ENCODE measurements at regions not wholly inside any gene's neighbourhood (a gene's known extent, or its start where the extent isn't known, plus 50 kb on each side); places are given as distances from the start of the nearest gene placed in this dataset.

DNA sequence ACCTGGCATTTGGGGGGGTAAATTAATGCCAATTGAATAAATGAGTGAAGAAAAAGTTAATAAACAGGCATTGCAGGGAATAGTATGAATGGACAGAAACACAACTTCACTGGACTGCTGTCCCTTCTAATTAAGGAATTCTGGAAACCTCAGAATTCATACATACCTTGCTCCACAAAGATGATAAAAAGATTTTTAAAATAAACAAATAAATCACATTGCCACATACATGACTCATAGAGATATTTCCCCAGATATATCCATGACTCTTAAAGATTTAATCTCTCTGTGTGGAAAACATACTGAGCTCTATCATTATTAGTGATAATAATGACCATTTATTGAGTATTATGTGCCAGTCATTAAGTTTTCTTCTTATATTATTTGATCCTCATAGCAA, 469.0 kb upstream of the MEF2C start:
- no peak for DNase-seq (ENCODE audit: extremely low spot score, unreplicated experiment)
- peaks cover 13% of the 10 kb centered on the region for H3K4me1 Mint-ChIP-seq (ENCODE audit: unreplicated experiment)
- no peaks in the 10 kb centered on the region for H3K36me3 Mint-ChIP-seq (ENCODE audit: unreplicated experiment)
- H3K4me3 Mint-ChIP-seq (ENCODE audit: unreplicated experiment) = no peak overlapping the region
- H3K27me3 Mint-ChIP-seq (ENCODE audit: unreplicated experiment) = no peaks in the 10 kb centered on the region
- TF ChIP-seq, protein P1, sequence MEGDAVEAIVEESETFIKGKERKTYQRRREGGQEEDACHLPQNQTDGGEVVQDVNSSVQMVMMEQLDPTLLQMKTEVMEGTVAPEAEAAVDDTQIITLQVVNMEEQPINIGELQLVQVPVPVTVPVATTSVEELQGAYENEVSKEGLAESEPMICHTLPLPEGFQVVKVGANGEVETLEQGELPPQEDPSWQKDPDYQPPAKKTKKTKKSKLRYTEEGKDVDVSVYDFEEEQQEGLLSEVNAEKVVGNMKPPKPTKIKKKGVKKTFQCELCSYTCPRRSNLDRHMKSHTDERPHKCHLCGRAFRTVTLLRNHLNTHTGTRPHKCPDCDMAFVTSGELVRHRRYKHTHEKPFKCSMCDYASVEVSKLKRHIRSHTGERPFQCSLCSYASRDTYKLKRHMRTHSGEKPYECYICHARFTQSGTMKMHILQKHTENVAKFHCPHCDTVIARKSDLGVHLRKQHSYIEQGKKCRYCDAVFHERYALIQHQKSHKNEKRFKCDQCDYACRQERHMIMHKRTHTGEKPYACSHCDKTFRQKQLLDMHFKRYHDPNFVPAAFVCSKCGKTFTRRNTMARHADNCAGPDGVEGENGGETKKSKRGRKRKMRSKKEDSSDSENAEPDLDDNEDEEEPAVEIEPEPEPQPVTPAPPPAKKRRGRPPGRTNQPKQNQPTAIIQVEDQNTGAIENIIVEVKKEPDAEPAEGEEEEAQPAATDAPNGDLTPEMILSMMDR (IDR thresholded peaks at IDR 0.05) = no peak
- H3K9me3 Mint-ChIP-seq (ENCODE audit: unreplicated experiment) = peaks cover 10% of the 10 kb centered on the region
- H3K27ac Mint-ChIP-seq (ENCODE audit: unreplicated experiment) = no peak overlapping the region

DNA sequence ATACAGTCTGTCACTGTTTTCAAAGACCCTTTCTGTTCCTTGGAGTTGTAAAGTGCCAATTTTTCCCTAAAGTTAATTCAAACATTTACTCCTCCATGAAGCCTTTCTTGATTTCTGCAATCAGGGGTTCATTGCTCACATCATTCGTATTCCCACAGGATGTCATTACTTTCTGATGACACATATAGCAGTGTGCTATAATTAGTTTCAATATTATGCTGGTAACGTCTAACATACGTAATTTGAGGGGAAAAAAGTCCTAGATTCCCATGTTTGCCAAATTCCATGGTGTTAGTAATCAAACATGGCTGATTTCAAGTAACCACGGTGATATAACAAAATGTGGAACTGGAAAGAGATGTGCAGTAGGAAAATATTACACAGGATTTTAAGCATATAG, 468.2 kb upstream of the MEF2C start:
- H3K27ac Mint-ChIP-seq (ENCODE audit: unreplicated experiment) = no peak overlapping the region
- peaks cover 6% of the 10 kb centered on the region for H3K9me3 Mint-ChIP-seq (ENCODE audit: unreplicated experiment)
- H3K4me1 Mint-ChIP-seq (ENCODE audit: unreplicated experiment) = peaks cover 13% of the 10 kb centered on the region
- TF ChIP-seq, protein P1 (IDR thresholded peaks at IDR 0.05) = no peak
- no peak overlapping the region for H3K4me3 Mint-ChIP-seq (ENCODE audit: unreplicated experiment)
- H3K36me3 Mint-ChIP-seq (ENCODE audit: unreplicated experiment) = no peaks in the 10 kb centered on the region
- H3K27me3 Mint-ChIP-seq (ENCODE audit: unreplicated experiment) = no peaks in the 10 kb centered on the region
- DNase-seq (ENCODE audit: extremely low spot score, unreplicated experiment) = no peak

DNA sequence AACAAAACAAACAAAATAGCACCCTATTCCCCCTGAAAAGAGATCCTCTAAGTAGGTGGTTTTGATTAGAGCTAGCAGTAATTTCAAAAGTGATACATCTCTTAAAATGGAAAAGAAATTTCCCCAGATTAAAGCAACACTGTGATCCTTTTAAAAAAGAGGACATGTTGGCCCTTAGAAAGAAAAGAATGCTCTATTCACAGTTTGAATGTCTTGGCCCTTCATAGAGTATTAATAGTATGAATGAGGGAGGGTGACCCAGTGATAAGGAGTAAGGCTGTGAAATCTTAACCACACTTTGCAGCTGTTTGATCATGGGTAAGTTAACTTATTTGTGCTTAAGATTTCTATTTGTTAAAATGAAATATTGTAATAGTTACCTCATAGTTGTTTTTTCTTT, 467.7 kb upstream of the MEF2C start:
- no peaks in the 10 kb centered on the region for H3K27me3 Mint-ChIP-seq (ENCODE audit: unreplicated experiment)
- peaks cover 6% of the 10 kb centered on the region for H3K9me3 Mint-ChIP-seq (ENCODE audit: unreplicated experiment)
- H3K4me1 Mint-ChIP-seq (ENCODE audit: unreplicated experiment) = peaks cover 13% of the 10 kb centered on the region
- no peak overlapping the region for H3K27ac Mint-ChIP-seq (ENCODE audit: unreplicated experiment)
- no peak overlapping the region for H3K4me3 Mint-ChIP-seq (ENCODE audit: unreplicated experiment)
- no peaks in the 10 kb centered on the region for H3K36me3 Mint-ChIP-seq (ENCODE audit: unreplicated experiment)
- TF ChIP-seq, protein P1 (IDR thresholded peaks at IDR 0.05) = no peak
- DNase-seq (ENCODE audit: extremely low spot score, unreplicated experiment) = no peak

DNA sequence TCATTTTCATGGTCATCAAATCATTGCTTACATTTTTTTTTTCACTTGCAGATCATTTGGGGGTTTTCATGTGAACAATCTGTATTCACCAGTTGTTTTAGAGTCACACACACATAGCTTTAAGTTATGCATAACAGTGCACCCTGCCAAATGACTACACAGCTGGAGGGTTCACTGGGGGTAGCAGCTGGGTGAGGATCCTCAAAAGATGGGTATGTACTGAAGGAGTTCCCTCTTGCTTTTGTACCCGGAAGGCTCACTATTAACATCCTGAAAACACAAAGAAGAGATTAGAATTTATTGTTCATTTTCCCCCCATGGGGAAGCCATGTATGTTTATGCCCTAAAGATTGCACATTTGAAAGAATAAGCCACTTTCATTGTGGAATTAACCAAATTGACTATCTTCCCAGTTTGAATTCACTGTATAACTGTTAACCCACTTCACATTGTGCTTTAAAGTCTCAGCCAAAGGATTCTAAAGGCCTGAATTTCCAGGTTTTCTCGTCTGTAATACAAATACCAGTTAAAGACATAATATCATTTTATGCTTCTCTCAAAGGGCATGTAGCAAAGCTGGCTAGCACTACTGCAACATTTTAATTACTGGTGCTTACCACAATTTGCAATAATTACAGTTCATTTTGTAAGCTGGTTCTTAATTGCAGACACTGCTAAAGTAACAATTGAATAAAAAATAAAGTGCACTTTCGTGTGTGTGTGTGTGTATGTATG, 466.4 kb upstream of the MEF2C start:
- Mint-ChIP-seq H3K4me1 (ENCODE audit: unreplicated experiment) (peaks cover 13% of the 10 kb centered on the region), H3K9me3 (ENCODE audit: unreplicated experiment) (peaks cover 6% of the 10 kb centered on the region), H3K27me3 (ENCODE audit: unreplicated experiment) (no peaks in the 10 kb centered on the region), H3K36me3 (ENCODE audit: unreplicated experiment) (no peaks in the 10 kb centered on the region), H3K27ac (ENCODE audit: unreplicated experiment) (no peak overlapping the region), H3K4me3 (ENCODE audit: unreplicated experiment) (no peak overlapping the region)
- no peak for DNase-seq (ENCODE audit: extremely low spot score, unreplicated experiment)
- TF ChIP-seq, protein P1 (IDR thresholded peaks at IDR 0.05) = no peak

DNA sequence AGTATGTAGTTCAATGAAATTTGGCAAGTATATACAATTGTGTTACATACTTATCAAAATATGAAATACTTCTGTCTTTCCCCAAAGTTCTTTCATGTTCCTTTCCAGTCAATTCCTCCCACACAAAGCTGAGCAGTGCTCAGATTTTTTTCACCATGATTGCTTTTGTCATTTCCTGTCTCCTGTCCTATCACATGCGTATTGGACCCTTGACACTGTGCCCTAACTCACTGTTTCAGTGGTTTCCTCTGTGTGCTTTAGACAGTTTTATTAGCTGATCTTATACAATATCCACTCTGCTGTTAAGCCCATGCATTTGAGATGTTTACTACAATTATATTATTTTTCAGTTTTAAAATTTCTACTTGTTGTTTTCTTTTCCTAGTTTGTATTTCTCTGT, 463.6 kb upstream of the MEF2C start:
- no peaks in the 10 kb centered on the region for H3K36me3 Mint-ChIP-seq (ENCODE audit: unreplicated experiment)
- TF ChIP-seq, protein P1 (IDR thresholded peaks at IDR 0.05) = no peak
- no peak for DNase-seq (ENCODE audit: extremely low spot score, unreplicated experiment)
- H3K9me3 Mint-ChIP-seq (ENCODE audit: unreplicated experiment) = no peaks in the 10 kb centered on the region
- no peak overlapping the region for H3K4me3 Mint-ChIP-seq (ENCODE audit: unreplicated experiment)
- H3K4me1 Mint-ChIP-seq (ENCODE audit: unreplicated experiment) = peaks cover 23% of the 10 kb centered on the region
- no peaks in the 10 kb centered on the region for H3K27me3 Mint-ChIP-seq (ENCODE audit: unreplicated experiment)
- H3K27ac Mint-ChIP-seq (ENCODE audit: unreplicated experiment) = no peak overlapping the region
